ENCODE measurements at regions not wholly inside any gene's neighbourhood (a gene's known extent, or its start where the extent isn't known, plus 50 kb on each side); places are given as distances from the start of the nearest gene placed in this dataset.

GRCh38 chr17:69762766-69763165, 312.3 kb upstream of the KCNJ16 start:
- intact Hi-C loops (cut with DNase I), result no loop called here
- Histone ChIP-seq H3K4me3 (no peak overlapping the region), H3K4me1 (no peaks in the 10 kb centered on the region), H3K27ac (no peak overlapping the region), H3K9me3 (no peaks in the 10 kb centered on the region), H3K36me3 (no peaks in the 10 kb centered on the region), H3K27me3 (no peaks in the 10 kb centered on the region)
- no peak for ATAC-seq
- FAIRE-seq, result no peak
- WGBS, 2 donors, result 63 to 87% methylated on average over 2 of the region's 2 CpGs
- no peak for TF ChIP-seq CTCF (IDR thresholded peaks at IDR 0.05)
- no peak for DNase-seq

GRCh38 chr17:69763503-69763902, 311.5 kb upstream of the KCNJ16 start:
- Histone ChIP-seq H3K4me1 (no peaks in the 10 kb centered on the region), H3K27me3 (no peaks in the 10 kb centered on the region), H3K9me3 (no peaks in the 10 kb centered on the region), H3K36me3 (no peaks in the 10 kb centered on the region), H3K4me3 (no peak overlapping the region), H3K27ac (no peak overlapping the region)
- ATAC-seq (no peak), FAIRE-seq (no peak), DNase-seq (no peak)
- WGBS, 2 donors, result 91% methylated on average over 3 of the region's 3 CpGs
- intact Hi-C loops (cut with DNase I), result no loop called here
- TF ChIP-seq CTCF (IDR thresholded peaks at IDR 0.05), result no peak

- H3K9me3 ChIP-seq, result no peaks in the 10 kb centered on the region
- no peak for TF ChIP-seq CTCF (IDR thresholded peaks at IDR 0.05)
- no peak overlapping the region for H3K4me3 ChIP-seq
- FAIRE-seq (no peak), ATAC-seq (no peak), DNase-seq (no peak)
- no peaks in the 10 kb centered on the region for H3K27me3 ChIP-seq
- 62 to 81% methylated on average over 1 of the region's 1 CpG for WGBS, 2 donors
- no peaks in the 10 kb centered on the region for H3K4me1 ChIP-seq
- intact Hi-C loops (cut with DNase I), result no loop called here
- no peak overlapping the region for H3K27ac ChIP-seq
- H3K36me3 ChIP-seq, result no peaks in the 10 kb centered on the region
Measured at GRCh38 chr17:69764146-69764545, 310.9 kb upstream of the KCNJ16 start.

GRCh38 chr17:69769050-69769449, 306.0 kb upstream of the KCNJ16 start:
- H3K27ac ChIP-seq, result no peak overlapping the region
- DNase-seq, result no peak
- H3K4me3 ChIP-seq, result no peak overlapping the region
- TF ChIP-seq CTCF (IDR thresholded peaks at IDR 0.05), result no peak
- intact Hi-C loops (cut with DNase I), result no loop called here
- H3K27me3 ChIP-seq, result no peaks in the 10 kb centered on the region
- H3K4me1 ChIP-seq, result no peaks in the 10 kb centered on the region
- no peaks in the 10 kb centered on the region for H3K9me3 ChIP-seq
- no peak for FAIRE-seq
- no peak for ATAC-seq
- 83 to 84% methylated on average over 4 of the region's 4 CpGs for WGBS, 2 donors
- no peaks in the 10 kb centered on the region for H3K36me3 ChIP-seq

GRCh38 chr17:69773081-69773480, 301.9 kb upstream of the KCNJ16 start:
- intact Hi-C loops (cut with DNase I), result no loop called here

More at GRCh38 chr17:69773081-69773480, 301.9 kb upstream of the KCNJ16 start:
- Histone ChIP-seq H3K36me3 (no peaks in the 10 kb centered on the region), H3K27ac (no peak overlapping the region), H3K4me3 (no peak overlapping the region), H3K27me3 (no peaks in the 10 kb centered on the region), H3K4me1 (no peaks in the 10 kb centered on the region), H3K9me3 (no peaks in the 10 kb centered on the region)
- no peak for ATAC-seq
- DNase-seq, result no peak
- no peak for FAIRE-seq
- no peak for TF ChIP-seq CTCF (IDR thresholded peaks at IDR 0.05)
- 72 to 77% methylated on average over 3 of the region's 3 CpGs for WGBS, 2 donors
